Osteocyte (in vitro differentiated cells): ENCODE measurements at regions not wholly inside any gene's neighbourhood (a gene's known extent, or its start where the extent isn't known, plus 50 kb on each side); places are given as distances from the start of the nearest gene placed in this dataset.

Experiments
- DNase-seq: peaks from one replicate; pipeline ENCODE4 v3.0.0; 2021; ENCODE audit warnings: mixed read lengths; ENCODE audit not compliant: unreplicated experiment; ENCODE audit errors: extremely low spot score
- H3K27ac Mint-ChIP-seq: one replicate; pipeline ENCODE4 v1.8.0; 2021; ENCODE audit warnings: mild to moderate bottlenecking, mixed read lengths; ENCODE audit not compliant: unreplicated experiment
- H3K27me3 Mint-ChIP-seq: one replicate; pipeline ENCODE4 v1.8.0; 2021; ENCODE audit warnings: mixed read lengths; ENCODE audit not compliant: unreplicated experiment
- H3K36me3 Mint-ChIP-seq: one replicate; pipeline ENCODE4 v1.8.0; 2021; ENCODE audit warnings: mixed read lengths; ENCODE audit not compliant: unreplicated experiment
- H3K4me1 Mint-ChIP-seq: one replicate; pipeline ENCODE4 v1.8.0; 2021; ENCODE audit warnings: mixed read lengths; ENCODE audit not compliant: unreplicated experiment
- H3K4me3 Mint-ChIP-seq: one replicate; pipeline ENCODE4 v1.8.0; 2021; ENCODE audit warnings: mild to moderate bottlenecking, moderate library complexity, mixed read lengths; ENCODE audit not compliant: unreplicated experiment
- H3K9me3 Mint-ChIP-seq: one replicate; pipeline ENCODE4 v1.8.0; 2021; ENCODE audit warnings: mixed read lengths; ENCODE audit not compliant: unreplicated experiment
- CTCF ChIP-seq: fragments of 200-600 bp; sonication (generic); IDR thresholded peaks from 2 replicates; pipeline ENCODE4 v1.5.0; 2021; ENCODE audit warnings: antibody characterized with exemption, mild to moderate bottlenecking, moderate library complexity

- H3K4me3 Mint-ChIP-seq, result no peak overlapping the region
- H3K36me3 Mint-ChIP-seq, result no peaks in the 10 kb centered on the region
- H3K9me3 Mint-ChIP-seq, result peaks cover 5% of the 10 kb centered on the region
- no peak for TF ChIP-seq CTCF
- no peaks in the 10 kb centered on the region for H3K4me1 Mint-ChIP-seq
- H3K27ac Mint-ChIP-seq, result no peak overlapping the region
- DNase-seq, result no peak
- peaks cover 15% of the 10 kb centered on the region for H3K27me3 Mint-ChIP-seq
Observed at GRCh38 chr21:32834211-32834915, 62.8 kb upstream of the PAXBP1 start.

DNA sequence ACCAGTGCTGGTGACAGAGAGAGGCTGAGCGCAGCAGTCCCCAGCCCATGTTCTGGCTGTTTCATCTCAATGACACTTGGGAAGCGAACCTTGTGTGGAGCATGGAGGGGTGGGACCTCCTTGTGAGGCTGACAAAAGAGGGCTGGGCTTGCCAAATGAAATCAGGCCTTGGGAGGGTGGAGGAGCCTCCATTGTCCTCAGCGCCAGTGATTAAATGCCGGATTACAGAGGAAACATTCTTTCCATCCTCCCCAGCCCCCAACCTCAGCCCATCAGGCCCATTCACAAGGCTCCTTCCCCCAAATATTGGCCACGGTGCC, 63.3 kb upstream of the PAXBP1 start:
- H3K4me3 Mint-ChIP-seq, result no peak overlapping the region
- peaks cover 15% of the 10 kb centered on the region for H3K27me3 Mint-ChIP-seq
- H3K36me3 Mint-ChIP-seq, result no peaks in the 10 kb centered on the region
- no peak overlapping the region for H3K27ac Mint-ChIP-seq
- no peak for DNase-seq
- TF ChIP-seq CTCF, result no peak
- H3K4me1 Mint-ChIP-seq, result no peaks in the 10 kb centered on the region
- H3K9me3 Mint-ChIP-seq, result peaks cover 5% of the 10 kb centered on the region

DNA sequence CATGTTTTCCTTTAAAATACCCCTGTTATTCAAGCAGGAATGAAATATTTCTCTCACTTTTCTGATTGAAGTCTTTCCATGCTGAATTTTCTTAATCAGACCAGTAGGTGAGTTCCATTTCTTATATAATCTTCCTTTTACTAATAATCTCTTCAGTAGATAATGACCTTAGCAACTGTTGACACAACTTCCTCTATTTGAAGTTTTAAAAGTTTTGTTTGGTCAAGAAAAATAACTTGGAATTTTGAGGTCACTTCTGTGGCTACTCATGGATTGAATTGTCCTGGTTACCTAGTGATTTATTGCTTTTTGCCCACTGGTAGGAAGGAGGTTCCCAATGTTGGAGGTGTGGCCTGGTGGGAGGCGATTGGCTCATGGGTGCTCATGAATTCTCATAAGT, 70.6 kb upstream of the PAXBP1 start:
- DNase-seq, result no peak
- H3K27me3 Mint-ChIP-seq, result peaks cover 7% of the 10 kb centered on the region

GRCh38 chr21:32843561-32843960, 72.0 kb upstream of the PAXBP1 start:
- Mint-ChIP-seq H3K9me3 (no peaks in the 10 kb centered on the region), H3K4me1 (no peaks in the 10 kb centered on the region), H3K27me3 (peaks cover 11% of the 10 kb centered on the region), H3K36me3 (no peaks in the 10 kb centered on the region), H3K27ac (no peak overlapping the region), H3K4me3 (no peak overlapping the region)
- no peak for TF ChIP-seq CTCF
- no peak for DNase-seq

More for the DNA sequence above, 70.6 kb upstream of the PAXBP1 start:
- Mint-ChIP-seq H3K27ac (no peak overlapping the region), H3K9me3 (no peaks in the 10 kb centered on the region), H3K36me3 (no peaks in the 10 kb centered on the region), H3K4me3 (no peak overlapping the region), H3K4me1 (no peaks in the 10 kb centered on the region)
- no peak for TF ChIP-seq CTCF

DNA sequence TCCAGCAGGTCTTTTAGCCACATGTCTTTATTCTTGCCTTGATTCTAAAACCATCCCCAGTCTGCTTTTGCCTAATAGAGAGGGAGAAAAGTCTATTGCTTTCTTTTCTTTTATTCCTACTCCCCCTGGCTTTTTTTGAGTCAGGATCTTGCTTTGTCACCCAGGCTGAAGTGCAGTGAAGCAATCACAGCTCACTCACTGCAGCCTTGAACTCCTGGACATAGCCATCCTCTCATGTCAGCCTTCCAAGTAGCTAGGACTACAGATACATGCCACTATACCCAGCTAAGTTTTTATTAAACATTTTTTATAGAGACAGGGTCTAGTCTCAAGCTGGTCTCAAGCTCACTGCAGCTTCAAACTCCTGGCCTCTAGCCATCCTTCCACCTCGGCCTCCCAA, 72.5 kb upstream of the PAXBP1 start:
- Mint-ChIP-seq H3K27ac (no peak overlapping the region), H3K9me3 (no peaks in the 10 kb centered on the region), H3K4me3 (no peak overlapping the region), H3K4me1 (no peaks in the 10 kb centered on the region), H3K27me3 (peaks cover 12% of the 10 kb centered on the region), H3K36me3 (no peaks in the 10 kb centered on the region)
- no peak for DNase-seq
- no peak for TF ChIP-seq CTCF
